Gastrocnemius medialis (tissue), 4 donors: ENCODE measurements at regions not wholly inside any gene's neighbourhood (a gene's known extent, or its start where the extent isn't known, plus 50 kb on each side); places are given as distances from the start of the nearest gene placed in this dataset.

Experiments used
- CTCF ChIP-seq, 5 experiments: fragments of 450-650 bp in 3 of 5; fragments of 200-600 bp in 2 of 5; sonication (generic) in 2 of 5; IDR thresholded peaks in 4 of 5; conservative IDR thresholded peaks in 1 of 5; 1 replicate in 4 of 5; 2 replicates in 1 of 5; pipeline ENCODE4 v1.5.1; 2016 to 2019; ENCODE audit warnings: antibody characterized with exemption in 5 of 5, mild to moderate bottlenecking in 3 of 5, moderate library complexity in 3 of 5
- POLR2A ChIP-seq, 2 donors: fragments of 450-650 bp; IDR thresholded peaks; one replicate each; pipeline ENCODE4 v1.6.1; 2017; ENCODE audit warnings: antibody characterized with exemption in 2 of 2, mild to moderate bottlenecking in 2 of 2, moderate library complexity in 2 of 2

GRCh38 chr18:29871246-29871645, 1171.3 kb downstream of the DSC3 start:
- TF ChIP-seq CTCF (IDR thresholded peaks at IDR 0.05 in 4 of 5, conservative IDR thresholded peaks at IDR 0.05 in 1 of 5) (no peak), POLR2A (IDR thresholded peaks at IDR 0.05) (no peak)
